ENCODE measurements at regions not wholly inside any gene's neighbourhood (a gene's known extent, or its start where the extent isn't known, plus 50 kb on each side); places are given as distances from the start of the nearest gene placed in this dataset.

- no peak for TF ChIP-seq CTCF (IDR thresholded peaks at IDR 0.05)
- TF ChIP-seq ZFX (IDR thresholded peaks at IDR 0.05; ENCODE audit: borderline replicate concordance) = no peak
- H3K27ac ChIP-seq = no peak overlapping the region
Measured at GRCh38 chr1:60886793-60887331, 195.5 kb upstream of the NFIA start.

GRCh38 chr1:60886090-60886489 lies 196.3 kb upstream of the NFIA start:
- no peak overlapping the region for H3K27ac ChIP-seq
- TF ChIP-seq ZFX (IDR thresholded peaks at IDR 0.05; ENCODE audit: borderline replicate concordance) (no peak), CTCF (IDR thresholded peaks at IDR 0.05) (no peak)

- H3K27ac ChIP-seq = no peak overlapping the region
- TF ChIP-seq CTCF (IDR thresholded peaks at IDR 0.05) (no peak), ZFX (IDR thresholded peaks at IDR 0.05; ENCODE audit: borderline replicate concordance) (no peak)
Measured at GRCh38 chr1:60880202-60880601, 202.2 kb upstream of the NFIA start.

- H3K27ac ChIP-seq = no peak overlapping the region
- TF ChIP-seq CTCF (IDR thresholded peaks at IDR 0.05) (no peak), ZFX (IDR thresholded peaks at IDR 0.05; ENCODE audit: borderline replicate concordance) (no peak)
Measured at GRCh38 chr1:60878323-60878722, 204.0 kb upstream of the NFIA start.

GRCh38 chr1:60877376-60877775 lies 205.0 kb upstream of the NFIA start:
- TF ChIP-seq ZFX (IDR thresholded peaks at IDR 0.05; ENCODE audit: borderline replicate concordance) (no peak), CTCF (IDR thresholded peaks at IDR 0.05) (no peak)
- no peak overlapping the region for H3K27ac ChIP-seq

GRCh38 chr1:60876952-60877351 lies 205.4 kb upstream of the NFIA start:
- no peak overlapping the region for H3K27ac ChIP-seq
- TF ChIP-seq CTCF (IDR thresholded peaks at IDR 0.05) (no peak), ZFX (IDR thresholded peaks at IDR 0.05; ENCODE audit: borderline replicate concordance) (no peak)

- no peak overlapping the region for H3K27ac ChIP-seq
- TF ChIP-seq ZFX (IDR thresholded peaks at IDR 0.05; ENCODE audit: borderline replicate concordance) (no peak), CTCF (IDR thresholded peaks at IDR 0.05) (no peak)
Measured at GRCh38 chr1:60875138-60875537, 207.2 kb upstream of the NFIA start.
